Ammon's horn (tissue), 1 donor: ENCODE measurements at regions not wholly inside any gene's neighbourhood (a gene's known extent, or its start where the extent isn't known, plus 50 kb on each side); places are given as distances from the start of the nearest gene placed in this dataset.
"Not testable (repeated sequence)": the region's sequence is repeated elsewhere in the genome, so short reads cannot be mapped to it uniquely, and the experiment has no call there.

ENCODE experiments used
- DNase-seq: peaks from one replicate; pipeline ENCODE4 v3.0.0-alpha.2; 2016; ENCODE audit warnings: low spot score

- DNase-seq: no peak
Measured at GRCh38 chr7:66503551-66504031, 125.1 kb upstream of the KCTD7 start.

DNA sequence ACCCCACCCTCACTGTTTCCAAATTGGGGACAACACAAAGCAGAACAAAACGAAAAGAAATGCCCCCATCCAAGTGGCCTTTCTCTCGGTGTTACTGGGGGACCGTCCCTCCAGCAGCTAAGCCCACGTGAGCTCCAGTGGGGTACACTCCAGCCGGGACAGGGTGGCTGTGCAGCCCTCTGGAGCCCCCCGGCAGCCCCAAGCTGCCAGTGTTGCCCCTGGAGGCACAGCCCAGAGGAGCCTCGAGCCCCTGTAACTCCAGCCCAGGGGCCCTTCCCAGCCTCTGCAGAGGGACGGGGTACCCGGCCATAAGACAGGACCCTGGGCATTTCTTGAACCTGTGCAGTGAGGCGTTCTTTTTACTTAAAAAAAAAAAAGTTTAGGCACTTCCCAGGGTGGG lies 124.5 kb upstream of the KCTD7 start:
- no peak for DNase-seq

DNA sequence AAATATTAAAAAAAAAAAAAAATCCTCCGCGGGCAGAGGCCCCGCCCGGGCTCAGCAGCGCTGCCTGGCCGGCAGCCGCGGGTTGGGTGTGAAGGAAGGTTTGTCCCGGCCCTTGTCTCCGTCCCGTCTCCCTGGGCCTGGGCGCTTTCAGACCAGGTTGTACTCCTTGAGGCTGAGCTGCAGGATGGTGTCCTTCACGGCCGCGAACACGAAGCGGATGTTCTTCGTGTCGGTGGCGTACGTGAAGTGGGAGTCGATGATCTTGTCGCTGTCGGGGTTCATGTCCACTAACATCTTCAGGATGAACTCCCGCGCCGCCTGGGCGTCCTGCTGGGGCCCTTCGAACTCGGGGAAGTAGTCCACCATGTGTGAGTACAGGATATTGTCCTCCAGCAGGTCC lies 123.7 kb upstream of the KCTD7 start:
- no peak for DNase-seq

DNA sequence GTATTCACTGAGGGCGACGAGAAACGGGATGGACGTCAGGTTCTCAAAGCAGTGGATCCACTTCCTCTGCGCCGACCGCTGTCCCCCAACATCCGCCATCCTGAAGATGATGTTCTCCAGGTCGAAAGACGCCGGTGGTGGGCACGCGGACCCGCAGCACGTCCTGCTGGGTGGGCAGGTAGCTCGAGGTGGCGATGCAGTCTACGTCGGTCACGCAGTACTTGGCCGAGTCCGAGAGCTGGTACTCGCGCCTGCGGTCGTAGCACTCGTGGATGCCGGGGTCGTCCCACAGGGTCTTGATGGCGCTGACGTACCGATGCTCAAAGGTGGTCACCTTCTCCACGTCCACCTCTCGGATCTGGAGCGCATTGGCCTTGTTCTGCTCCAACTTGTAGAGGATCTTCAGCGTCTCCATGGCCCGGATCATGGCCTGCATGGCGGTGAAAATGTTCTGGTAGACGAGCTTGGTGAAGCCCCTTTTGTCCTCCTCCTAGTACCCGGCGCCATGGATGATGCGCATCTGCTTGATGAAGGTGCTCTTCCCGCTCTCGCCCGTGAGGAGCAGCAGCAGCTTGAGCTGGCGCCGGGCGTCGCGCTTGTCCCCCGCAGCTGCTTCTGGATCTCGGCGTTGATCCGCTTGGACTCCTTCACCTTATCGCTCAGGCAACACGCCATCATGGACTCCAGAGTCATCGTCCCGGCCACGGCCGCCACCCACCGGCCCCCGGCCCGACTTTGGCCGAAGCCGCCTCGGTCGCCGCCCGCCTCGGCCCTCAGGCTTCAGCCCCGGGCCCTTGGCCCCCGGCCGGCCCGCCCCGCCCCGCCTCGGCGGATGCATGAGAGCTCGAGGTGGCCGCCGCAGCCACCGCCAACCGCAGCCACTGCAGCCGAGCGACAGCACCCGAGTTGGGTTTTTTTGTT lies 122.9 kb upstream of the KCTD7 start:
- DNase-seq: no peak

- not testable (repeated sequence) for DNase-seq
Measured at GRCh38 chr7:66506703-66507102, 122.0 kb upstream of the KCTD7 start.

DNA sequence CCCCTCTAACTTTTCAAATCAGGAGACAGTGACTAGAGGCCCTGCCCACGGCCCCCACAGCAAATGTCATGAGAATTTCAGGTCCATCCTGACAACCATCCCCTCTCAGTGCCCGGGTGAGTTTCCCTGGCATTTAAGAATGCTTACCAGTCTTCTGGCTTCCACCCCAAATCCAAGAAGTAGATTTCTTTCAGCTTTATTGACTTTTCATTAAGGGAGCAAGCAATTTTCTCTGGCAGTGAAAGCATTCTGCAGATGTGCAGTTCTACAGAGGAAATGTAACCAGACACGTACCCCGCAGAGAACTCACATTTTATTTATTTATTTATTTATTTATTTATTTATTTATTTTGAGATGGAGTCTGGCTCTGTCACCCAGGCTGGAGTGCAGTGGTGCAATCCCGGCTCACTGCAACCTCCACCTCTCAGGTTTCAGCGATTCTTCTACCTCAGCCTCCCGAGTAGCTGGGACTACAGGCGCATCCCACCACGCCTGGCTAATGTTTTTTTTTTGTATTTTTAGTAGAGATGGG lies 120.9 kb upstream of the KCTD7 start:
- no peak for DNase-seq

GRCh38 chr7:66508431-66508830 lies 120.2 kb upstream of the KCTD7 start:
- no peak for DNase-seq

GRCh38 chr7:66514050-66514449 lies 114.6 kb upstream of the KCTD7 start:
- no peak for DNase-seq

DNA sequence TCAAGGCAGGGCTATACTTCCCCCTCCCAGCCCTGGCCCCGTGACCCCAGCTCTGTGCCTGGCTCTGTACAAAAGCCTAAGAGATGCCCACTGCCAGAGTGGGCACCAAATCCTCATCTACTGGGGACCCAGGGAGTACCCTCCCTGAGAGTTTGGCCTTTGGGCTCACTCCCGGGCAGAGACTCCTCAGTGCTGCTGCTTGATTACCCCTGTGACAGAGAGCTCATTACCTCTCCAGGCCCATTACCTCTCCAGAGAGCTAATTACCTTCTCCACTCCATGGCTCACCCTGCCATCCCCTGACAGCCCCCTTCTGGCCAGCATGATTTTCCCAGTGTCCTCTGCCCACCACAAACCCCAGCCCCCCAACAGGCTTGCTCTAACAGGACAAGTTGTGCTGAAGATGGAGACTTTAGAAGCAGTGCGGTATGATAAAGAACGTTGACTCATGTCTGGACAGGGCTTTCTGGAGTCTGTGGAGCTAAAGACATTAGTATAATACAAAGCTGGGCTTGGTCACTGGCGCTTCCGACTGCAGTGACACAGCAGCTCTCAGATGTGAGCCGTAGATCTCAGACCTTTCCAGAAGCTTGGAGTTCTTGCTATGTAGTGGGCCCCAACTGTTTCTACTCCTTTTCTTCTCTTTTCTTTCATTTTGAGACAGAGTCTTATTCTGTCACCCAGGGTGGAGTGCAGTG lies 111.3 kb upstream of the KCTD7 start:
- no peak for DNase-seq

- no peak for DNase-seq
Measured at GRCh38 chr7:66518151-66518691, 110.5 kb upstream of the KCTD7 start.

GRCh38 chr7:66521675-66522074 lies 107.0 kb upstream of the KCTD7 start:
- no peak for DNase-seq

DNA sequence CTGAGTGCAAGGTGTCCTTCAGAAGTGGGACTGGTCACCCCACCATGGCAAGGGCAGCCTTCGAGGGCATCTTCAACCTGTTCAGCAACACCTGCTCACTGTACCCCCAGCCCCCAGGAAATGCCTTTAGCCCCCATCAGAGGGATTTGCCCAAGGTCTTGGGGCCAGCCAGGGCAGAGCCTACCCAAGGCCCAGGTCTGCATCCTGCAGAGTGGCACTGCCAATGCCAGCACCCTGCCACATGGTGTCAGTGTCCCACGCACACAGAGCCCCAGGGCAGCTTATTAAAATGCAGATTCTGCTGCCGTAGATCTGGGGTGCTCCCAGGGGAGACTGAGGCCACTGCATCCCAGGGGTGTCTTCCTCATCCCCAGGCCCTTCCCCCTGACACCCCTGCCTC lies 106.2 kb upstream of the KCTD7 start:
- no peak for DNase-seq

GRCh38 chr7:66523409-66523808 lies 105.3 kb upstream of the KCTD7 start:
- DNase-seq: no peak

- DNase-seq: no peak
Measured at GRCh38 chr7:66524738-66525137, 103.9 kb upstream of the KCTD7 start.

GRCh38 chr7:66526782-66527181 lies 101.9 kb upstream of the KCTD7 start:
- not testable (repeated sequence) for DNase-seq

GRCh38 chr7:66528652-66529051 lies 100.0 kb upstream of the KCTD7 start:
- no peak for DNase-seq

- DNase-seq: peak; percentile 53
Measured at GRCh38 chr7:66529883-66530610, 98.6 kb upstream of the KCTD7 start.

GRCh38 chr7:66535414-66536329 lies 93.0 kb upstream of the KCTD7 start:
- no peak for DNase-seq

DNA sequence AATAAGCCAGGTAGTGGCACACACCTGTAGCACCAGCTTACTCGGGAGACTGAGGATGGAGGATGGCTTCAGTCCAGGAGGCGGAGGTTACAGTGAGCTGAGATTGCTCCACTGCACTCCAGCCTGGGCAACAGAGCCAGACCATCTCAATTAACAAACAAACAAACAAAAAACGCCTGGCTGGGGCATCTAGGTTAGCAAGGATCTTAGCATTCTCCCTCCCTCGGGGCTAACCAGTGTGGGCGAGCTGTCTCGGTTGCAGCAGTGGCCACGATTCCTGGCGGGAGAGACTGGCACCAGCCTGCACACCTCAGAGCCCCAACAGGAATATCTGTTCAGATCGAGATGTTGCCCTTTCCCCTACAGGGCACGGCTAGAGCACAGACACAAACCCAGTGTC lies 91.3 kb upstream of the KCTD7 start:
- DNase-seq: no peak

DNA sequence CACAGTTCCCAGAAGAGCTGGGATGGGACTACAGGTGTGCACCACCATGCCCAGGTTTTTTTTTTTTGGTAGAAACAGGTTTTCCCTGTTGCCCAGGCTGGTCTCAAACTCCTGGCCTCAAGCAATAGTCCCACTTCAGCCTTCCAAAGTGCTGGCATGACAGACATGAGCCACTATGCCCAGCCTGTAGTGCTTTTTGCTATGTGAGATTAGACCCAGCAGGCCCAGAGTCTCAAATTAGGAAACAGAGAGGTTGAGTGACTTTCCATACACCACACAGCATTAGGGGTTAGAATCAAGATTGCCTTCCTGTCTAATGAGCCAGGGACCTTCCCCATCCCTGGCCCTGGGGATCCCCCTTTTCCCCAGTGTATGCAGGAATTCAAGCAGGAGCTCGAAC lies 90.8 kb upstream of the KCTD7 start:
- DNase-seq: no peak

DNA sequence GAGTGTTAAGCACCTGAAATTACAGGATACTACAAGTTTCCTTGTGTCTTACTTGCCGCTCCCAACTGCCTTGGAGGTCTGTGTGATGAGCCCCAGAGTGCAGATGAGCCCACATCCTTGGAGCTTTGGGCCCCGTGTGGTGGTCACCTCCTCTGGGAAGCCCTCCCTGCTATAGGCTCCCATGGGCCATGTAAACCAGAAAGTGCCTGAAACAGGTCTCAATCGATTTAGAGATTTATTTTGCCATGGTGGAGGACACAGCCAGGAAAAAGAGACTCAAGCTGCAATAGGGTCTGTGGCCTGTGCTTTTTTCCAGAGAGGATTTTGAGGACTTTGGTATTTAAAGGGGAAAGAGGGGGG lies 89.4 kb upstream of the KCTD7 start:
- DNase-seq: no peak
